ENCODE measurements at regions not wholly inside any gene's neighbourhood (a gene's known extent, or its start where the extent isn't known, plus 50 kb on each side); places are given as distances from the start of the nearest gene placed in this dataset.

GRCh38 chr14:81668626-81669274 lies 135.1 kb upstream of the SEL1L start:
- no peak for TF ChIP-seq CTCF (IDR thresholded peaks at IDR 0.05; ENCODE audit: low read length, missing control alignments)
- H3K4me3 ChIP-seq (replicated peaks; ENCODE audit: low read depth, low read length), result no peak overlapping the region
- DNase-seq (ENCODE audit: low read depth), result no peak

- TF ChIP-seq CTCF (IDR thresholded peaks at IDR 0.05; ENCODE audit: low read length, missing control alignments), result no peak
- H3K4me3 ChIP-seq (replicated peaks; ENCODE audit: low read depth, low read length), result no peak overlapping the region
- DNase-seq (ENCODE audit: low read depth), result no peak
These were observed 135.7 kb upstream of the SEL1L start for GRCh38 chr14:81669308-81669707.

GRCh38 chr14:81673930-81674329 lies 140.3 kb upstream of the SEL1L start:
- TF ChIP-seq CTCF (IDR thresholded peaks at IDR 0.05; ENCODE audit: low read length, missing control alignments), result no peak
- H3K4me3 ChIP-seq (replicated peaks; ENCODE audit: low read depth, low read length), result no peak overlapping the region
- DNase-seq (ENCODE audit: low read depth), result no peak

- H3K4me3 ChIP-seq (replicated peaks; ENCODE audit: low read depth, low read length), result no peak overlapping the region
- no peak for DNase-seq (ENCODE audit: low read depth)
- no peak for TF ChIP-seq CTCF (IDR thresholded peaks at IDR 0.05; ENCODE audit: low read length, missing control alignments)
These were observed 142.7 kb upstream of the SEL1L start for GRCh38 chr14:81676395-81676794.

GRCh38 chr14:81676879-81677278 lies 143.2 kb upstream of the SEL1L start:
- no peak for DNase-seq (ENCODE audit: low read depth)
- no peak overlapping the region for H3K4me3 ChIP-seq (replicated peaks; ENCODE audit: low read depth, low read length)
- TF ChIP-seq CTCF (IDR thresholded peaks at IDR 0.05; ENCODE audit: low read length, missing control alignments), result no peak

- no peak for DNase-seq (ENCODE audit: low read depth)
- TF ChIP-seq CTCF (IDR thresholded peaks at IDR 0.05; ENCODE audit: low read length, missing control alignments), result no peak
- no peak overlapping the region for H3K4me3 ChIP-seq (replicated peaks; ENCODE audit: low read depth, low read length)
These were observed 144.1 kb upstream of the SEL1L start for GRCh38 chr14:81677736-81678135.

- TF ChIP-seq CTCF (IDR thresholded peaks at IDR 0.05; ENCODE audit: low read length, missing control alignments), result no peak
- H3K4me3 ChIP-seq (replicated peaks; ENCODE audit: low read depth, low read length), result no peak overlapping the region
- no peak for DNase-seq (ENCODE audit: low read depth)
These were observed 145.6 kb upstream of the SEL1L start for GRCh38 chr14:81679226-81679625.

Measured in fibroblast of pulmonary artery (primary cell).